HepG2 (cell line): ENCODE measurements at regions not wholly inside any gene's neighbourhood (a gene's known extent, or its start where the extent isn't known, plus 50 kb on each side); places are given as distances from the start of the nearest gene placed in this dataset.

Source experiments
- ATAC-seq: fragments of 200-7000 bp; cut with Tn5 transposase; 3 replicates; pipeline ENCODE4 v1.9.1; 2020; ENCODE audit warnings: mild to moderate bottlenecking, moderate library complexity
- BruUV-seq: library from RNA; stranded (reverse); fragments of 400-500 nt; replicated peaks from 2 replicates; lab custom pipeline; 2021; lab: Mats Ljungman, UMichigan
- CTCF ChIA-PET: fragments of 300-600 bp; formaldehyde crosslinking; extraction: SDS; loops from one replicate; lab custom pipeline; 2021; ENCODE audit warnings: low total read pairs, inconsistent platforms, low intra/inter-chr PET ratio; lab: Yijun Ruan, JAX
- POLR2A ChIA-PET: fragments of 350-600 bp; sonication (Branson Sonifier 250); formaldehyde crosslinking; loops from one replicate; lab custom pipeline; 2020; ENCODE audit warnings: antibody characterized with exemption, inconsistent platforms; lab: Yijun Ruan, JAX
- DNase-seq: peaks from one replicate; pipeline ENCODE4 v3.0.0-alpha.2; 2015; ENCODE audit warnings: low spot score
- FAIRE-seq: peaks from 3 replicates; lab custom pipeline; 2011; peaks lifted over from hg19 to GRCh38; lab: Jason Lieb, UNC
- H2AFZ ChIP-seq: one replicate; pipeline ENCODE4 v1.6.1; 2011; ENCODE audit warnings: low read length, inconsistent platforms
- H3K27ac ChIP-seq: fragments of 300-600 bp; 3 replicates; pipeline ENCODE4 v1.8.0; 2011; ENCODE audit warnings: mixed run types, mild to moderate bottlenecking, mixed read lengths, low read length, inconsistent platforms; ENCODE audit not compliant: insufficient read depth; ENCODE audit errors: extremely low read length
- H3K27me3 ChIP-seq, 2 experiments: fragments of 200-600 bp in 1 of 2; 2 replicates in 1 of 2; 3 replicates in 1 of 2; pipeline versions ENCODE4 v1.6.0 to v1.8.0; 2011; ENCODE audit warnings: low read length in 2 of 2, mild to moderate bottlenecking in 2 of 2, moderate library complexity in 2 of 2, inconsistent platforms in 1 of 2; ENCODE audit not compliant: insufficient read depth in 2 of 2, control insufficient read depth in 1 of 2
- H3K36me3 ChIP-seq, 2 experiments: fragments of 200-600 bp in 1 of 2; replicated peaks in 1 of 2; 2 replicates in 1 of 2; 3 replicates in 1 of 2; pipeline versions ENCODE4 v1.5.1 to v1.8.0; 2011; ENCODE audit warnings: low read length in 2 of 2, inconsistent platforms in 1 of 2; ENCODE audit not compliant: insufficient read depth in 2 of 2, control insufficient read depth in 1 of 2
- H3K4me1 ChIP-seq: 2 replicates; pipeline ENCODE4 v1.5.1; 2012; ENCODE audit warnings: low read length, inconsistent platforms; ENCODE audit not compliant: insufficient read depth
- H3K4me2 ChIP-seq: 2 replicates; pipeline ENCODE4 v1.6.0; 2011; ENCODE audit warnings: low read depth, low read length, inconsistent platforms
- H3K4me3 ChIP-seq, 3 experiments: fragments of 200-600 bp in 1 of 3; sonication (generic), shearing (Covaris generic) in 1 of 3; replicated peaks in 1 of 3; 2 replicates each; pipeline ENCODE4 v1.5.1; 2011 to 2016; ENCODE audit warnings: low read length in 3 of 3, inconsistent platforms in 2 of 3, low read depth in 2 of 3, mild to moderate bottlenecking in 2 of 3, control low read depth in 1 of 3, mixed read lengths in 1 of 3; ENCODE audit not compliant: insufficient read depth in 1 of 3
- H3K79me2 ChIP-seq: one replicate; pipeline ENCODE4 v1.6.1; 2011; ENCODE audit warnings: low read length, inconsistent platforms; ENCODE audit not compliant: insufficient read depth
- H3K9ac ChIP-seq: 2 replicates; pipeline ENCODE4 v1.6.0; 2011; ENCODE audit warnings: mild to moderate bottlenecking, low read depth, low read length, inconsistent platforms; ENCODE audit not compliant: insufficient read depth
- H3K9me3 ChIP-seq: 2 replicates; pipeline ENCODE4 v1.5.1; 2012; ENCODE audit warnings: mild to moderate bottlenecking, low read length
- H4K20me1 ChIP-seq: 2 replicates; pipeline ENCODE4 v1.6.0; 2011; ENCODE audit warnings: inconsistent platforms, mild to moderate bottlenecking, low read length, moderate library complexity; ENCODE audit not compliant: insufficient read depth
- BORCS8-MEF2B ChIP-seq: sonication (generic); formaldehyde crosslinking; IDR thresholded peaks from 2 replicates; pipeline ENCODE4 v1.8.0; 2022; ENCODE audit warnings: mild to moderate bottlenecking, missing genetic modification reagents
- NKX3-1 ChIP-seq: sonication (generic); formaldehyde crosslinking; IDR thresholded peaks from 2 replicates; pipeline ENCODE4 v1.5.0; 2020; ENCODE audit warnings: missing genetic modification reagents
- POGZ ChIP-seq: sonication (generic); formaldehyde crosslinking; IDR thresholded peaks from 2 replicates; pipeline ENCODE4 v1.4.0; 2020; ENCODE audit warnings: mild to moderate bottlenecking, missing genetic modification reagents
- SNAPC4 ChIP-seq: sonication (generic); formaldehyde crosslinking; IDR thresholded peaks from 2 replicates; pipeline ENCODE4 v1.4.0; 2020; ENCODE audit warnings: mild to moderate bottlenecking, missing genetic modification reagents
- ZNF180 ChIP-seq: sonication (generic); formaldehyde crosslinking; IDR thresholded peaks from 2 replicates; pipeline ENCODE4 v1.4.0; 2020; ENCODE audit warnings: low read depth, missing genetic modification reagents, borderline replicate concordance
- ZNF292 ChIP-seq: sonication (generic); formaldehyde crosslinking; IDR thresholded peaks from 2 replicates; pipeline ENCODE4 v1.8.1; 2022; ENCODE audit warnings: mild to moderate bottlenecking, low read depth, missing genetic modification reagents, borderline replicate concordance
- ZNF557 ChIP-seq: sonication (generic); formaldehyde crosslinking; IDR thresholded peaks from 2 replicates; pipeline ENCODE4 v1.4.0; 2020; ENCODE audit warnings: missing genetic modification reagents
- ZNF597 ChIP-seq: sonication (generic); formaldehyde crosslinking; IDR thresholded peaks from 2 replicates; pipeline ENCODE4 v1.5.0; 2020; ENCODE audit warnings: missing genetic modification reagents
- ZSCAN12 ChIP-seq: sonication (generic); formaldehyde crosslinking; IDR thresholded peaks from 2 replicates; pipeline ENCODE4 v1.9.0; 2021; ENCODE audit warnings: mild to moderate bottlenecking, missing genetic modification reagents
- WGBS: methylation state at CpG from one replicate; pipeline ENCODE4 v1.1.6; 2017; ENCODE audit warnings: low lambda C conversion rate; 5-methylcytosine and 5-hydroxymethylcytosine counted together
- in situ Hi-C: cut with HindIII; loops from 2 replicates; pipeline ENCODE4 v1.10.0; 2017; ENCODE audit warnings: low pct_unique_long_range_greater_than_20kb; ENCODE audit not compliant: extremely low pct_ligation_motif_present
- intact Hi-C: fragments of 100-400 bp; cut with micrococcal nuclease; formaldehyde crosslinking; loops from one replicate; pipeline ENCODE4 v1.10.0; 2022; ENCODE audit not compliant: unreplicated experiment
- TF ChIP-seq, protein P1 (sequence below): sonication (generic); formaldehyde crosslinking; IDR thresholded peaks from 2 replicates; pipeline ENCODE4 v1.4.0; 2020; ENCODE audit warnings: missing genetic modification reagents, mild to moderate bottlenecking, borderline replicate concordance

- no peaks in the 10 kb centered on the region for H3K4me1 ChIP-seq
- ChIA-PET CTCF (no interaction called here), POLR2A (no interaction called here)
- DNase-seq (no peak), FAIRE-seq (no peak), ATAC-seq (no peak)
- H3K9ac ChIP-seq, result no peak overlapping the region
- H4K20me1 ChIP-seq, result no peaks in the 10 kb centered on the region
- no peak for TF ChIP-seq BORCS8-MEF2B (CRISPR knock-in tag)
- no peaks in the 10 kb centered on the region for H3K79me2 ChIP-seq
- intact Hi-C loops (no loop called here), in situ Hi-C loops (no loop called here)
- H3K27me3 ChIP-seq, result no peaks in the 10 kb centered on the region
- H3K4me2 ChIP-seq, result no peak overlapping the region
- no peak overlapping the region for H3K27ac ChIP-seq
- no peaks in the 10 kb centered on the region; the same call in 1 of the 2 replicates for H3K9me3 ChIP-seq
- no peak overlapping the region for H3K4me3 ChIP-seq
- no peaks in the 10 kb centered on the region for H3K36me3 ChIP-seq
- no TSS peak for BruUV-seq
- no peak overlapping the region for H2AFZ ChIP-seq
Observed at GRCh38 chr6:98107801-98108200, 726.6 kb upstream of the POU3F2 start.

- intact Hi-C loops, result no loop called here
- DNase-seq (no peak), FAIRE-seq (no peak), ATAC-seq (no peak)
- no peaks in the 10 kb centered on the region for H4K20me1 ChIP-seq
- H3K4me1 ChIP-seq, result no peaks in the 10 kb centered on the region
- H3K27ac ChIP-seq, result no peak overlapping the region
- POLR2A ChIA-PET, result no interaction called here
- in situ Hi-C loops, result no loop called here
- WGBS, result 28% methylated on average over 7 of the region's 9 CpGs
- H3K9ac ChIP-seq, result no peak overlapping the region
- BruUV-seq, result no TSS peak
- H3K4me3 ChIP-seq, result no peak overlapping the region
- CTCF ChIA-PET, result no interaction called here
- no peaks in the 10 kb centered on the region for H3K27me3 ChIP-seq
- no peaks in the 10 kb centered on the region for H3K9me3 ChIP-seq
- H3K4me2 ChIP-seq, result no peak overlapping the region
- H3K79me2 ChIP-seq, result no peaks in the 10 kb centered on the region
- H2AFZ ChIP-seq, result no peak overlapping the region
- H3K36me3 ChIP-seq, result no peaks in the 10 kb centered on the region
- TF ChIP-seq ZNF557 (CRISPR knock-in tag), result no peak
- no peak for TF ChIP-seq POGZ
- TF ChIP-seq, protein P1, sequence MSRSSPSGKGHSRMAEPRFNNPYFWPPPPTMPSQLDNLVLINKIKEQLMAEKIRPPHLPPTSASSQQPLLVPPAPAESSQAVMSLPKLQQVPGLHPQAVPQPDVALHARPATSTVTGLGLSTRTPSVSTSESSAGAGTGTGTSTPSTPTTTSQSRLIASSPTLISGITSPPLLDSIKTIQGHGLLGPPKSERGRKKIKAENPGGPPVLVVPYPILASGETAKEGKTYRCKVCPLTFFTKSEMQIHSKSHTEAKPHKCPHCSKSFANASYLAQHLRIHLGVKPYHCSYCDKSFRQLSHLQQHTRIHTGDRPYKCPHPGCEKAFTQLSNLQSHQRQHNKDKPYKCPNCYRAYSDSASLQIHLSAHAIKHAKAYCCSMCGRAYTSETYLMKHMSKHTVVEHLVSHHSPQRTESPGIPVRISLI (CRISPR knock-in tag), result no peak
- TF ChIP-seq ZSCAN12 (CRISPR knock-in tag), result no peak
- TF ChIP-seq SNAPC4 (CRISPR knock-in tag), result no peak
- no peak for TF ChIP-seq ZNF292
- no peak for TF ChIP-seq ZNF597 (CRISPR knock-in tag)
- no peak for TF ChIP-seq NKX3-1 (CRISPR knock-in tag)
- no peak for TF ChIP-seq ZNF180 (CRISPR knock-in tag)
Observed at GRCh38 chr6:98116455-98116854, 717.9 kb upstream of the POU3F2 start.
